CD4-positive, alpha-beta T cell treated with Interleukin-21 for 1 hour (primary cell): ENCODE measurements at regions not wholly inside any gene's neighbourhood (a gene's known extent, or its start where the extent isn't known, plus 50 kb on each side); places are given as distances from the start of the nearest gene placed in this dataset.
"Not testable (repeated sequence)": the region's sequence is repeated elsewhere in the genome, so short reads cannot be mapped to it uniquely, and the experiment has no call there.

Experiments used
- DNase-seq: peaks from one replicate; pipeline ENCODE4 v3.0.0-alpha.2; 2020

DNA sequence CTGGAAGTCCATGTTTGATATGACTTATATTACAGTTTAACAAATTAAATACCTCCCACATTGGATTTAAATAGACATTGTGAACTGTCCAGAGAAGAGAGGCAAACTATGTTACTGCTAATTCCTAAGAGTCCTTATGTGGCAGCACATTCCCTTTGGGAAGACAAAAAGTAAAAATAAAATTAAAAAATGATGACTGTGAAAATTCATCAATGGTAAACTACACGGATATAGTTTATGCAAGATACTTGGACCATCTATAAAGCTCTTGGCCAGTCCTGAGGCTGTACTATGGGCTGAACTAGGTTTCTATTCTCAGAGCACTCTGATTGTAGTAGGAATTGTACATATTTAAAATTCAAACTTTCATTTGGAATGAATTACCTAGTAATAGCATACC is 206.4 kb downstream of the LRRK2 start:
- DNase-seq, result no peak

GRCh38 chr12:40435251-40435650 is 210.5 kb downstream of the LRRK2 start:
- DNase-seq, result no peak

DNA sequence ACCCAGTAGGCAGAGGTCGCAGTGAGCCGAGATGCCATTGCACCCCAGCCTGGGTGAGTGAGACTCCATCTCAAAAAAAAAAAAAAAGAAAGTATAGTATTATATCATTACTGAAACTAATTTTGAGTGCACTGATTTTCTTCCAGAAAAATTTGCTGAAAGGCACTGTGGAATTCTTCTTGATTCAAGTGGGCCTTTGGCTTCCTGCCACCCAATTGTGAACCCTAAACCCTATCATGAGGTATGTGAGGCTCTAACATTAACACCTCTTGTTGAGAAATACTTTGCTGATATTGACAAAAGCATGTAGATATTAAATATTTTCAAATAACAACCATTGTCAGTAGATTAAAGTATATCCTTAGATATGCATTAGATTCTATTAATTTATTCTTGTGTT is 211.2 kb downstream of the LRRK2 start:
- no peak for DNase-seq

DNA sequence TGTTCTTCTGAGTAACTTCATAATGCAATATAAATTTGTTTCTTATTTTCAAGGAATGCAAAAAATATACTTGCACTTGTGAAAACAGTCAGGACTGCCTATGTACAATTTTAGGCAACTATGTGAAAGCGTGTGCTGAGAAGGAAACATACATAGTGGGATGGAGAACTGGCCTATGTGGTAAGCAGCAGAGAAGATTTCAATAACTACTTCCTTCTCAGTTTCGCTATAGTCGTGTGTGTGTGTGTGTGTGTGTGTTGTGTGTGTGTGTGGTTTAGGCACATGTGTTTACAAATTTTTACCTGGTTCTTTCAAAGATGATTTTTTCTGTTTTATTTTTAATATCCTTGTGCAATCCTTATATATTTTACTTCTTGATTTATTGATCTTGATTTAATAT is 211.8 kb downstream of the LRRK2 start:
- no peak for DNase-seq

DNA sequence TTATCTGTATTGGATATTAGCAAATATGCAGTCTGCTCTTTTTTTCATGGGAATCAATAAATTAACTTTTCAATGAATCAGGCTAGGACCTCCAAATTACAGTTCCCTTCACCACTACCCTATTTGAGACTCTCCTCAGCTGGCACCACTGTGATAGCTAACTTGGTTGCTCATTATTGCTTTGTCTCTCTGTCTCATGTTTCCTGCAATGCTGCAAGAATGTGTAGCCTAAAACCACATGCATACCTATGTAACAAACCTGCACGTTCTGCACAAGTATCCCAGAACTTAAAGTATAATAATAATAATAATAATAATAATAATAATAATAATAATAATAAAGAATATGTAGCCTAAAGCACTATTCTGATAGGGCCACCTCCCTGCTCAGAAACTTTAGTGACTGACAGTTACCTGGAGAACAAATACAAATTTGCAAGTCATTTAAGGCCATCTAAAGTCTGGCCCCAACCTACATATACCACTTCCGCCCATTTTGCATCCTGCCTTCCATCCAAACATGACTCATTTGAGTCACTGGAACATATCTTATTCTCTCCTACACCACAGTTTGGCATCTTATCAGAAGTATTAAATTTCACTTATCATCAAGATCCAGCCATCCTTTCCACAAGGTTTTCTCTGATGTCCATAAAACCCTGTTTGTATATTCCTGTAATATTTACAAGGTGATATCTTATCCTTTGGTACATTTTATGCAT is 215.1 kb downstream of the LRRK2 start:
- no peak for DNase-seq

- no peak for DNase-seq
These were observed 219.4 kb downstream of the LRRK2 start for GRCh38 chr12:40444174-40444573.

DNA sequence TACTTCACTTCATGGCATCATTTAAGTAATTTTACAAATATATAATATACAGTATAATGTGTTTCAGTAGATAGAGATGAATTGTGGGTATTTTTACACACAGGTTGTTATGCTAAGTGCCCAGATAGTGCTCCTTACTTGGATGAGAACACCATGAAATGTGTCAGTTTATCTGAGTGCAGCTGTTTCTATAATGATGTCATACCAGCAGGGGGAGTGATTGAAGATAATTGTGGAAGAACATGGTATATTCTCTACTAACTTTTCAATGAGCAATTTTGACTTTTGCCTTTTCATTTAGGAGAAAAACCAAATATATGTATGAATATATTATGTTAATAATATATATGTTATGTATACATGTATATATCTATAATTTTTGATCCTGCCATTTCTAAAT is 221.6 kb downstream of the LRRK2 start:
- DNase-seq, result no peak

- not testable (repeated sequence) for DNase-seq
These were observed 223.7 kb downstream of the LRRK2 start for GRCh38 chr12:40448523-40448922.

- DNase-seq, result no peak
These were observed 226.9 kb downstream of the LRRK2 start for GRCh38 chr12:40451661-40452060.

- no peak for DNase-seq
These were observed 228.1 kb upstream of the CNTN1 start for GRCh38 chr12:40464121-40464520.

DNA sequence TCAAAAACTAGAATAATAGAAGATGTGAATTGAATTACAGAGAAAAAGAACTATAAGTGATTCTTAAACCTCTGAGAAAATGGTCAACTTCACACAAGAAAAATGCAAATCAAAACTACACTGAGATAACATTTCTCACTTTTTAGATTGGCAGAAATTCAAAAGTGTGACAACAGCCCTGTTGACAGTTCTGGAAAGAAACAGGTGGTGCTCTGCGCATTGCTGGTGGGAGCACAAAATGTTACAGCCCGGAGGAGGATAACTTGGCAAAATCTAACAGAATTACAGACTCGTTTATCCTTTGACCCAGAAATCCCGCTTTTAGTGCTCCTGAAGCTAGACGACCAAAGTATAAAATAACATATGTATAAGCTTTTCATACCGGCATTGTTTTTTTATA is 222.5 kb upstream of the CNTN1 start:
- DNase-seq, result no peak

DNA sequence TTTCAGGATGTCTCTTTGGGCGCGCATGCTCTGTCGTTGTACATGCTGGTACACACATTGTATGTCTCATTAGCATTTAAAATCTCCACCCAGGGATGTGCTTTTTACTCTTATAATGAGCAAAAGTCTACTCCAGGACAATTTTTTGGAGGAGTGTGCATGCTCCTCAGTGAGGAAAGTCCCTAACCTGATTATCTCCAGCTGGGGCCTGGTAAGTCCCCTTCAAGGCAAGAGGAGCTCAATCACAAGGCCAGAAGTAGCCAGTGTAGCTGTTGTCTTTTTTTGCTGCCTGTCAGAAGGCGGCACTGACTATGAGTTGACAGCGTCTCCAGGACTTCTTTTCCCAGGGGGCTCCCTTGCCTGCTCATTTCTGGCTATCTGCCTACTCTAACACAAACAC is 218.3 kb upstream of the CNTN1 start:
- no peak for DNase-seq

DNA sequence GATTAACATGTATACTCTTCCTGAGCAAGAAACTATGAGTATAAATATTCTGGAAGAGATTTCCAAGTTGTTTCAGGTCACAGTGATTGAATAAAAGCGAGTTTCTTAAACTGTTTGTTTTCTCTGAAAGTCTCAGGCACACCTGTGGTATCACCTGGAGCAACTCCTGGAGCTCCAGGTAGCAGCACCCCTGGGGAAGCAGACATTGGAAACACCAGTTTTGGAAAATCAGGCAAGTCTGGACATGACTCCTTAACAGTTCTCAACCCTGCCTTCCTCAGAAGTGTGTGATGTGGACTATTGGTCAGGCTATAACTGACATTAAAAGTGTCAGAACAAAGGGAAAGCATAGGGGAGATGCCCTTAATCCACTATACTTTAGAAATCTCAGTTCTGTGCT is 217.6 kb upstream of the CNTN1 start:
- DNase-seq, result no peak

DNA sequence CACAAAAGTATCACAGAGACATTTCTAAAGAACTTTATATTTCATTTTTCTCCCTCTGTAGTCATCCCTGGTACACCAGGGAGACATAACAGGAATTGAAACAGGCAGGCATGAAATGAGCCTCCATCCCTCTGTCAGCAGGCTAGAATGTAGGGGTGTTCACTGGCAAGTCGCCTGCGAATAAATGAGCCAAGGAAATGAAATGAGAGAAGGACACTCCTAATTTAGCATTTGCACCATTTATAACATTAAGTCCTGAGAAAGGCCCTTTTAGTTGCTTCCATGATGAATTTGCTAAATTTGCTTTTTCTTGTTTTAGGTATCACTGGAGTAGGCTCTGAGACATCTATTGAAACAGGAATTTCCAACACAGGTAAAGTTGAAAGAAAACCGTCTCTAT is 192.4 kb upstream of the CNTN1 start:
- DNase-seq, result no peak

DNA sequence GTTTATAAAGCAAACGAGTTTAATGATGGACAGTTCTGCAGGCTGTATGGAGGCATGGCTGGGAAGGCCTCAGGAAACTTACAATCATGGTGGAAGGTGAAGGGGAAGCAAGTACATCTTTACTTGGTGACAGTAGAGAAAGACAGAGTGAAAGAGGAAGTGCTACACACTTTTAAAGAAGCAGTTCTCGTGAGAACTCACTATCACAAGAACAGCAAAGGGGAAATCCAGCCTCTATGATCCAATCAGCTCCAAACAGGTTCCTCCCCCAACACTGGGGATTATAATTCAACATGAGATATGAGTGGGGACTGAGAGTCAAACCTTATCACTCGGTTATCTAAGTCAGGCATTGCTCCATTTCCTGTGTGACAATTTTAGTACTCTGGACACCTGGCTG is 189.9 kb upstream of the CNTN1 start:
- DNase-seq, result no peak

DNA sequence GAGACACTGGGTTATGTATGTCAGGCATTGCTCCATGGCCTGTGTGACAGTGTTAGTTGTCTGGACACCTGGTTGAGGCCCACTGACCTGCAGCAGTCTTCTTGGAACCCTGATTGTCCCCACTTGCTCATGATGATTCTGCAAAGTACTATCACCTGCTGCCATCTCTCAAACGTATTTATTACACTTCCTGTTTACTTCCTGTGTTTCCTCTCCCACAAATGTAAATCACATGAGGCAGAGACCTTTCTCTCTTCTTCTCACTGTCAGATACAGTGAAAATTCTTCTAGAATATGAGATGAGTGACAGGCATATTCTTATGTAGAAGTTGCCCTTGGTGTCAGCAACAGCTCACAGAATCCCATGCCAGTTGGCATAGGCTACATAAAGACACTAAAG is 186.9 kb upstream of the CNTN1 start:
- DNase-seq, result no peak

- DNase-seq, result no peak
These were observed 183.8 kb upstream of the CNTN1 start for GRCh38 chr12:40508421-40508820.

- DNase-seq, result no peak
These were observed 180.9 kb upstream of the CNTN1 start for GRCh38 chr12:40511341-40511740.

DNA sequence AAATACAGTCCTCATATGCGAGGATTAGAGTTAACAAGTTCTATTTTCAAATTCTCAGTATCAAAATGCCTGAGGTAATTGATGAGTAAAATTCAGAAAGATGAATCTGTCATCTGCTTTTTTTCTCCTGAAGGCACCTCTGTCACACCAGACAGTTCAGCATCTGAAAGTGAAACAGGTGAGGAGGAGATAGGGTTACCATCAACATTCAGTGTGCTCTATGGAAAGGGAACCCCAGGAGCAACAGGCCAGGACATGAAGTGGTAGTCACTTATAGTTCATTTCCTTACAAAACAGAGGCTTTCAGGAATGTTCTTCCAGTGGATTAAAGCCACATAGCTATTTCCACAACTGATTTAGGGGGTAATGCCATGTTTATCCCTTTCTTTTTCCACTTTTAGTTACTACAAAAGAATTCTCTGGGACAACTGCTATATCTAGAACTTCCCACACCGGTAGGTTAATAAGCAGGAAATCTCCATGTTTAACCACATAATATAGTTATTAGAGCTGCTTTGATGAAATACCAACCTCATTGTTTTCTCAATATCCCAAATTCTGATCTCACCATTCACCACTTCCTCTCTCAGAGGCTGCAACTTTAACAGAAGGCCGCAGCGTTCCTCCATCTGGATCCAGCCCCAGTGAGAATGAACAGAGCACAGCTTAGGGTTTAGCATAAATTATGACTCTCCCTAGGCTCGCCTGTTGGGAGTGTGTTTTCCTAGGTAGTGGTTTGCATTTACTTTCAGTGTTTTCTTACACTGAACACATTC is 177.0 kb upstream of the CNTN1 start:
- no peak for DNase-seq

DNA sequence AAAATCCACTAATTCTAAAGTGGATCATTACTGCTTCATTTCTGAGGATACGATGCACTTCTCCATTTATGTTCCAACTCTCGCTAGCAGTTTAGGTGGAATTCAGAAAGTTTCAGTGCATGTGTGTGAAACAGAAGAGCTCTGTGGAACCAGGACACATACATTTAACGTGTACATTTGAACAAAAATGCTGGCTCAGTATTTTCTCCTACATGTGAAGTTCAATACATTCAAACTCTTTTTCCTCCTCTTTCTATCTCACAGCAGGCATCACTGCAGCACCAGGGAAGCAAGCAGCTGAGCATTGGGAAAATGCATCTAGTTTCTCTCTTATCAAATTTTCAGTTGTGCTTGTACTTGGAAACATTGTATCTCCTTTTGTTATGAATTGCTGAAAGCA is 169.4 kb upstream of the CNTN1 start:
- DNase-seq, result no peak

- DNase-seq, result no peak
These were observed 167.2 kb upstream of the CNTN1 start for GRCh38 chr12:40525054-40525453.

DNA sequence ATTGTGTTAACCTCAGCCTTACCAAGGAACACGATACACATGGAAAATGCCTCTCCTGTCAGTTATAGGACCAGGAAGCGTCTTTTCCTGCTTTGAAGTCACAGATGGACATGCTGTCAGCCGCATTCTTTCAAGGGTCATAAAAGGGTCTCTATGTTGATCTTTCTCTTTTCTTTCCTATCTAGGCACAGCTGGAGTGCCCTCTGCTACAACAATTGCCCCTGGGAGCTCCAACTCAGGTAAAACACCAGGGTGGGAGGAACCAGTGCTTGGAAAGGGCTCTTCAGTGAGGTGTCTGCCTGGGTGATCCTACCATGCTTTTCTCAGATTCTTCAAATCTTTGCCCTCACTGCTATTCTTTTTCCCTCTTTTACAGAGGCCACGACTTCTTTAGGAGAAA is 157.4 kb upstream of the CNTN1 start:
- no peak for DNase-seq

- DNase-seq, result no peak
These were observed 140.8 kb upstream of the CNTN1 start for GRCh38 chr12:40551466-40551865.

DNA sequence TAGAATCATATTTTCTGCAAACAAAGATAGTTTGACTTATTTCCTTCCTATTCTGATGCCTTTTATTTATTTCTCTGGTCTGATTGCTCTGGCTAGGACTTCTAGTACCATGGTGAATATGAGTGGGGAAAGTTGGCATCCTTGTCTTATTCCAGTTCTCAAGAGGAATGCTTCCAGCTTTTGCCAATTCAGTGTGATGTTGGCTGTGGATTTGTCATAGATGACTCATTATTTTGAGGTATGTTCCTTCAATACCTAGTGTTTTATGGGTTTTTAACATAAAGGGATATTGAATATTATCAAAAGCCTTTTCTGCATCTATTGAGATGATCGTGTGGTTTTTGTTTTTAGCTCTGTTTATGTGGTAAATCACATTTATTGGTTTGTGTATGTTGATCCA is 139.4 kb upstream of the CNTN1 start:
- DNase-seq, result no peak

DNA sequence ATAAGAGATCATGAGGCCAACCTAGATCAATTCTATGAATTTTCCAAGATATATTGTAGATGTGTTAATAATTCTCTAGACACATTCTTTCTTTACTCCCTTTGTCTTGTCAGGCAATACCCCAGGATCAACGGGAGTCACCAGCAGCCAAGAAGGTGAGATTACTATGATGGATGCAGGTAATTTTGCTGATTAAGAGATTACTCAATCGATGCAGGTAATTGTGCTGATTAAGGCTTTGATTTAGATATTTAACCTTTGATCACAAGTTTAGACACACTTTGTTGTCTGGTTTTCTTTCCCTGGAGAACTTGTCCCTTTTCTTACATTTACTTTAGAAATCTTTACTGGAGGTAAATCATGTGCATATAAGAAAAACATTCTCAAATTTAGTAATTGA is 134.3 kb upstream of the CNTN1 start:
- no peak for DNase-seq
